ENCODE measurements at regions not wholly inside any gene's neighbourhood (a gene's known extent, or its start where the extent isn't known, plus 50 kb on each side); places are given as distances from the start of the nearest gene placed in this dataset.
A peak's percentile ranks its signal among the peaks of the same experiment; 100 is the strongest.
"Not testable (repeated sequence)": the region's sequence is repeated elsewhere in the genome, so short reads cannot be mapped to it uniquely, and the experiment has no call there.

- DNase-seq, result not testable (repeated sequence)
These were observed 194.5 kb downstream of the C1orf94 start for GRCh38 chr1:34371179-34371578.

- no peak for DNase-seq
These were observed 195.3 kb downstream of the C1orf94 start for GRCh38 chr1:34371829-34372532.

GRCh38 chr1:34372891-34373290 is 196.2 kb downstream of the C1orf94 start:
- DNase-seq, result no peak

GRCh38 chr1:34373912-34374311 is 197.2 kb downstream of the C1orf94 start:
- no peak for DNase-seq

- DNase-seq, result no peak
These were observed 199.8 kb downstream of the C1orf94 start for GRCh38 chr1:34376531-34376930.

GRCh38 chr1:34378968-34379856 is 202.5 kb downstream of the C1orf94 start:
- DNase-seq, result no peak

GRCh38 chr1:34379911-34380310 is 203.2 kb downstream of the C1orf94 start:
- DNase-seq, result no peak

- DNase-seq, result peak; percentile 53
These were observed 203.9 kb downstream of the C1orf94 start for GRCh38 chr1:34380526-34381124.

- DNase-seq, result no peak
These were observed 213.3 kb downstream of the C1orf94 start for GRCh38 chr1:34389974-34390373.

GRCh38 chr1:34396042-34396441 is 219.3 kb downstream of the C1orf94 start:
- no peak for DNase-seq

GRCh38 chr1:34398241-34398915 is 221.7 kb downstream of the C1orf94 start:
- DNase-seq, result no peak

GRCh38 chr1:34398916-34399275 is 222.2 kb downstream of the C1orf94 start:
- DNase-seq, result no peak

- no peak for DNase-seq
These were observed 224.0 kb downstream of the C1orf94 start for GRCh38 chr1:34400675-34401074.

- no peak for DNase-seq
These were observed 226.4 kb downstream of the C1orf94 start for GRCh38 chr1:34403156-34403555.

- DNase-seq, result no peak
These were observed 228.1 kb downstream of the C1orf94 start for GRCh38 chr1:34404804-34405203.

GRCh38 chr1:34405266-34405959 is 228.7 kb downstream of the C1orf94 start:
- DNase-seq, result no peak

GRCh38 chr1:34406377-34406776 is 229.7 kb downstream of the C1orf94 start:
- DNase-seq, result no peak

- no peak for DNase-seq
These were observed 230.3 kb downstream of the C1orf94 start for GRCh38 chr1:34406833-34407539.

GRCh38 chr1:34408011-34408410 is 231.3 kb downstream of the C1orf94 start:
- no peak for DNase-seq

GRCh38 chr1:34409689-34410229 is 233.1 kb downstream of the C1orf94 start:
- DNase-seq, result no peak

- DNase-seq, result no peak
These were observed 236.1 kb downstream of the C1orf94 start for GRCh38 chr1:34412598-34413370.
